HepG2 (cell line): ENCODE measurements at regions not wholly inside any gene's neighbourhood (a gene's known extent, or its start where the extent isn't known, plus 50 kb on each side); places are given as distances from the start of the nearest gene placed in this dataset.

ENCODE experiments used
- ATF7 ChIP-seq, 2 experiments: fragments of 450-650 bp in 1 of 2; sonication (generic) in 1 of 2; formaldehyde crosslinking in 1 of 2; IDR thresholded peaks; 2 replicates each; pipeline versions ENCODE4 v1.4.0 to v1.6.1; 2016 to 2020; ENCODE audit warnings: antibody characterized with exemption in 1 of 2, mild to moderate bottlenecking in 1 of 2, missing genetic modification reagents in 1 of 2
- ATM ChIP-seq: fragments of 450-650 bp; IDR thresholded peaks from 2 replicates; pipeline ENCODE4 v1.7.1; 2017; ENCODE audit warnings: mild to moderate bottlenecking, borderline replicate concordance
- DR1 ChIP-seq: sonication (generic); formaldehyde crosslinking; IDR thresholded peaks from 2 replicates; pipeline ENCODE4 v1.8.0; 2021; ENCODE audit warnings: mild to moderate bottlenecking, missing genetic modification reagents, inconsistent platforms
- FOSL2 ChIP-seq: sonication (generic); formaldehyde crosslinking; IDR thresholded peaks from 2 replicates; pipeline ENCODE4 v1.4.0; 2020; ENCODE audit warnings: missing genetic modification reagents
- MAF1 ChIP-seq: sonication (generic); formaldehyde crosslinking; IDR thresholded peaks from 2 replicates; pipeline ENCODE4 v1.5.0; 2020; ENCODE audit warnings: missing genetic modification reagents, borderline replicate concordance
- MTA3 ChIP-seq: sonication (generic); formaldehyde crosslinking; IDR thresholded peaks from 2 replicates; pipeline ENCODE4 v1.4.0; 2020; ENCODE audit warnings: missing genetic modification reagents
- NR1H2 ChIP-seq: sonication (generic); formaldehyde crosslinking; IDR thresholded peaks from 2 replicates; pipeline ENCODE4 v1.8.1; 2022; ENCODE audit warnings: low read depth, missing genetic modification reagents, borderline replicate concordance
- NR2F2 ChIP-seq: IDR thresholded peaks from 2 replicates; pipeline ENCODE4 v1.6.1; 2012; ENCODE audit warnings: low read depth, inconsistent platforms, borderline replicate concordance
- PHF5A ChIP-seq: IDR thresholded peaks from one replicate; pipeline ENCODE4 v1.6.1; 2018; ENCODE audit warnings: low read depth, missing genetic modification reagents; ENCODE audit not compliant: unreplicated experiment
- ZBTB21 ChIP-seq: sonication (generic); formaldehyde crosslinking; IDR thresholded peaks from 2 replicates; pipeline ENCODE4 v1.4.0; 2020; ENCODE audit warnings: missing genetic modification reagents
- ZC3H13 ChIP-seq: sonication (generic); formaldehyde crosslinking; IDR thresholded peaks from 2 replicates; pipeline ENCODE4 v1.8.1; 2023; ENCODE audit warnings: mild to moderate bottlenecking, missing genetic modification reagents, moderate library complexity
- ZFAT ChIP-seq: sonication (generic); formaldehyde crosslinking; conservative IDR thresholded peaks from 2 replicates; pipeline ENCODE4 v1.8.1; 2023; ENCODE audit warnings: missing genetic modification reagents, inconsistent platforms
- ZFP62 ChIP-seq: sonication (generic); formaldehyde crosslinking; IDR thresholded peaks from 2 replicates; pipeline ENCODE4 v1.4.0; 2020; ENCODE audit warnings: missing genetic modification reagents
- ZNF577 ChIP-seq: sonication (generic); formaldehyde crosslinking; IDR thresholded peaks from 2 replicates; pipeline ENCODE4 v1.4.0; 2020; ENCODE audit warnings: mild to moderate bottlenecking, low read depth, missing genetic modification reagents, borderline replicate concordance
- ZNF616 ChIP-seq: sonication (generic); formaldehyde crosslinking; IDR thresholded peaks from 2 replicates; pipeline ENCODE4 v1.5.0; 2020; ENCODE audit warnings: low read depth, mild to moderate bottlenecking, missing genetic modification reagents
- ZNF713 ChIP-seq: sonication (generic); formaldehyde crosslinking; IDR thresholded peaks from 2 replicates; pipeline ENCODE4 v1.4.0; 2020; ENCODE audit warnings: mild to moderate bottlenecking, missing genetic modification reagents
- ZNF83 ChIP-seq: sonication (generic); formaldehyde crosslinking; IDR thresholded peaks from 2 replicates; pipeline ENCODE4 v1.4.0; 2020; ENCODE audit warnings: missing genetic modification reagents, mild to moderate bottlenecking, borderline replicate concordance
- ZNF850 ChIP-seq: sonication (generic); formaldehyde crosslinking; conservative IDR thresholded peaks from 2 replicates; pipeline ENCODE4 v1.9.0; 2021; ENCODE audit warnings: mild to moderate bottlenecking, missing genetic modification reagents
- ZSCAN29 ChIP-seq: sonication (generic); formaldehyde crosslinking; conservative IDR thresholded peaks from 2 replicates; pipeline ENCODE4 v1.4.0; 2020; ENCODE audit warnings: mild to moderate bottlenecking, missing genetic modification reagents
- ZSCAN9 ChIP-seq: IDR thresholded peaks from 2 replicates; pipeline ENCODE4 v1.6.1; 2016; ENCODE audit warnings: borderline replicate concordance
- TF ChIP-seq, protein P1 (sequence below): sonication (generic); formaldehyde crosslinking; IDR thresholded peaks from 2 replicates; pipeline ENCODE4 v1.4.0; 2020; ENCODE audit warnings: missing genetic modification reagents
- TF ChIP-seq, protein P2 (sequence below): sonication (generic); formaldehyde crosslinking; IDR thresholded peaks from 2 replicates; pipeline ENCODE4 v1.4.0; 2020; ENCODE audit warnings: missing genetic modification reagents, borderline replicate concordance
- TF ChIP-seq, protein P3 (sequence below): sonication (generic); formaldehyde crosslinking; IDR thresholded peaks from 2 replicates; pipeline ENCODE4 v1.8.0; 2022; ENCODE audit warnings: missing genetic modification reagents, mild to moderate bottlenecking, borderline replicate concordance
- TF ChIP-seq, protein P4 (sequence below): sonication (generic); formaldehyde crosslinking; IDR thresholded peaks from 2 replicates; pipeline ENCODE4 v1.8.0; 2022; ENCODE audit warnings: missing genetic modification reagents, mild to moderate bottlenecking, inconsistent platforms, borderline replicate concordance
- TF ChIP-seq, protein P5 (sequence below): sonication (generic); formaldehyde crosslinking; conservative IDR thresholded peaks from 2 replicates; pipeline ENCODE4 v1.8.0; 2022; ENCODE audit warnings: mild to moderate bottlenecking, moderate library complexity, missing genetic modification reagents

DNA sequence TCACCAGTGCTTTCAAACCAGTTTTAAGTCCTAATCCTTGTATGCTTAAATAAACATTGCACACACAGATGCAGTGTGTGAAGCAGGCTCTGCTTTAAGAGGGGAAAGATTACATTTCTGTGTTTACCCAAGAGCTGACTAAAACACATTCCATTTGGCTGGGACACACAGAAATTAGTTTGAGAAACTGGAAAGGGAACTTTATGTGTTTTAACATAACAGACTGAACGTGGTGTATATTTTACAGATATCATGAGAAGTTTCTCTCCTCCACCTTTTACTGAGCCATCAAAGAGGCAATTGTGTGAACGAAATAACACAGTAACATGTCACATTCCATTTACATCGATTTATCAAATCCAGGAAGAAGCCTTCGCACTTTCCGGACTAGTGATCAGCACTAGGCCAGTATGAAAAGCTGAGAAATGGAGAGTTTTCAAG, 121.8 kb downstream of the MAIP1 start (continued):
- TF ChIP-seq ATF7 (IDR thresholded peaks at IDR 0.05) (no peak), ATF7 (CRISPR knock-in tag; IDR thresholded peaks at IDR 0.05) (no peak), MTA3 (CRISPR knock-in tag) (no peak), NR2F2 (peak; percentile 50; the same call in 1 of the 2 replicates), ZNF616 (CRISPR knock-in tag) (no peak), ZC3H13 (CRISPR knock-in tag) (no peak), ZNF83 (CRISPR knock-in tag) (no peak), ZFAT (CRISPR knock-in tag) (no peak), ATM (no peak), PHF5A (no peak), ZNF577 (CRISPR knock-in tag) (no peak), DR1 (CRISPR knock-in tag) (no peak), ZSCAN29 (CRISPR knock-in tag) (peak; percentile 85; the same call in 1 of the 2 replicates), NR1H2 (CRISPR knock-in tag) (no peak), ZBTB21 (no peak), ZFP62 (CRISPR knock-in tag) (no peak), ZSCAN9 (CRISPR knock-in tag) (peak; percentile 87; the same call in 1 of the 2 replicates), ZNF713 (CRISPR knock-in tag) (no peak), ZNF850 (CRISPR knock-in tag) (no peak), FOSL2 (CRISPR knock-in tag) (peak; percentile 84), MAF1 (CRISPR knock-in tag) (no peak)
- TF ChIP-seq, protein P1, sequence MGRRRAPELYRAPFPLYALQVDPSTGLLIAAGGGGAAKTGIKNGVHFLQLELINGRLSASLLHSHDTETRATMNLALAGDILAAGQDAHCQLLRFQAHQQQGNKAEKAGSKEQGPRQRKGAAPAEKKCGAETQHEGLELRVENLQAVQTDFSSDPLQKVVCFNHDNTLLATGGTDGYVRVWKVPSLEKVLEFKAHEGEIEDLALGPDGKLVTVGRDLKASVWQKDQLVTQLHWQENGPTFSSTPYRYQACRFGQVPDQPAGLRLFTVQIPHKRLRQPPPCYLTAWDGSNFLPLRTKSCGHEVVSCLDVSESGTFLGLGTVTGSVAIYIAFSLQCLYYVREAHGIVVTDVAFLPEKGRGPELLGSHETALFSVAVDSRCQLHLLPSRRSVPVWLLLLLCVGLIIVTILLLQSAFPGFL (CRISPR knock-in tag), result no peak
- TF ChIP-seq, protein P2, sequence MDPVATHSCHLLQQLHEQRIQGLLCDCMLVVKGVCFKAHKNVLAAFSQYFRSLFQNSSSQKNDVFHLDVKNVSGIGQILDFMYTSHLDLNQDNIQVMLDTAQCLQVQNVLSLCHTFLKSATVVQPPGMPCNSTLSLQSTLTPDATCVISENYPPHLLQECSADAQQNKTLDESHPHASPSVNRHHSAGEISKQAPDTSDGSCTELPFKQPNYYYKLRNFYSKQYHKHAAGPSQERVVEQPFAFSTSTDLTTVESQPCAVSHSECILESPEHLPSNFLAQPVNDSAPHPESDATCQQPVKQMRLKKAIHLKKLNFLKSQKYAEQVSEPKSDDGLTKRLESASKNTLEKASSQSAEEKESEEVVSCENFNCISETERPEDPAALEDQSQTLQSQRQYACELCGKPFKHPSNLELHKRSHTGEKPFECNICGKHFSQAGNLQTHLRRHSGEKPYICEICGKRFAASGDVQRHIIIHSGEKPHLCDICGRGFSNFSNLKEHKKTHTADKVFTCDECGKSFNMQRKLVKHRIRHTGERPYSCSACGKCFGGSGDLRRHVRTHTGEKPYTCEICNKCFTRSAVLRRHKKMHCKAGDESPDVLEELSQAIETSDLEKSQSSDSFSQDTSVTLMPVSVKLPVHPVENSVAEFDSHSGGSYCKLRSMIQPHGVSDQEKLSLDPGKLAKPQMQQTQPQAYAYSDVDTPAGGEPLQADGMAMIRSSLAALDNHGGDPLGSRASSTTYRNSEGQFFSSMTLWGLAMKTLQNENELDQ (CRISPR knock-in tag), result no peak
- TF ChIP-seq, protein P3, sequence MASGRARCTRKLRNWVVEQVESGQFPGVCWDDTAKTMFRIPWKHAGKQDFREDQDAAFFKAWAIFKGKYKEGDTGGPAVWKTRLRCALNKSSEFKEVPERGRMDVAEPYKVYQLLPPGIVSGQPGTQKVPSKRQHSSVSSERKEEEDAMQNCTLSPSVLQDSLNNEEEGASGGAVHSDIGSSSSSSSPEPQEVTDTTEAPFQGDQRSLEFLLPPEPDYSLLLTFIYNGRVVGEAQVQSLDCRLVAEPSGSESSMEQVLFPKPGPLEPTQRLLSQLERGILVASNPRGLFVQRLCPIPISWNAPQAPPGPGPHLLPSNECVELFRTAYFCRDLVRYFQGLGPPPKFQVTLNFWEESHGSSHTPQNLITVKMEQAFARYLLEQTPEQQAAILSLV (CRISPR knock-in tag), result no peak
- TF ChIP-seq, protein P4, sequence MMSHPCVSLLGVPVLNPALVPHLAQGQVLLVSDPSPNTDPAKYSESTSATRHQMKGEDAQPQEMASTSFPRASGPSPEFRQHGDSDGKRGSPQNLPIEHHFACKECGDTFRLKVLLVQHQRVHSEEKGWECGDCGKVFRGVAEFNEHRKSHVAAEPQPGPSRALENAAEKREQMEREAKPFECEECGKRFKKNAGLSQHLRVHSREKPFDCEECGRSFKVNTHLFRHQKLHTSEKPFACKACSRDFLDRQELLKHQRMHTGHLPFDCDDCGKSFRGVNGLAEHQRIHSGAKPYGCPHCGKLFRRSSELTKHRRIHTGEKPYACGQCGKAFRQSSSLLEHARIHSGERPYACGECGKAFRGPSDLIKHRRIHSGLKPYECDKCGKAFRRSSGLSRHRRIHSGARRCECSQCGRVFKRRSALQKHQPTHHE (CRISPR knock-in tag), result no peak
- TF ChIP-seq, protein P5, sequence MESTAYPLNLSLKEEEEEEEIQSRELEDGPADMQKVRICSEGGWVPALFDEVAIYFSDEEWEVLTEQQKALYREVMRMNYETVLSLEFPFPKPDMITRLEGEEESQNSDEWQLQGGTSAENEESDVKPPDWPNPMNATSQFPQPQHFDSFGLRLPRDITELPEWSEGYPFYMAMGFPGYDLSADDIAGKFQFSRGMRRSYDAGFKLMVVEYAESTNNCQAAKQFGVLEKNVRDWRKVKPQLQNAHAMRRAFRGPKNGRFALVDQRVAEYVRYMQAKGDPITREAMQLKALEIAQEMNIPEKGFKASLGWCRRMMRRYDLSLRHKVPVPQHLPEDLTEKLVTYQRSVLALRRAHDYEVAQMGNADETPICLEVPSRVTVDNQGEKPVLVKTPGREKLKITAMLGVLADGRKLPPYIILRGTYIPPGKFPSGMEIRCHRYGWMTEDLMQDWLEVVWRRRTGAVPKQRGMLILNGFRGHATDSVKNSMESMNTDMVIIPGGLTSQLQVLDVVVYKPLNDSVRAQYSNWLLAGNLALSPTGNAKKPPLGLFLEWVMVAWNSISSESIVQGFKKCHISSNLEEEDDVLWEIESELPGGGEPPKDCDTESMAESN, result no peak
